ENCODE measurements at regions not wholly inside any gene's neighbourhood (a gene's known extent, or its start where the extent isn't known, plus 50 kb on each side); places are given as distances from the start of the nearest gene placed in this dataset.

- no peak overlapping the region for H3K4me3 ChIP-seq
- H3K9ac ChIP-seq (ENCODE audit: insufficient read depth in 1 of 2, low read length in 2 of 2), result no peak overlapping the region
- no peaks in the 10 kb centered on the region for H3K27me3 ChIP-seq (ENCODE audit: control insufficient read depth in 3 of 3, insufficient read depth in 3 of 3, low read length in 2 of 3)
- no peaks in the 10 kb centered on the region for H3K4me1 ChIP-seq (ENCODE audit: control insufficient read depth in 5 of 5, insufficient read depth in 5 of 5, low read length in 5 of 5)
- ATAC-seq (ENCODE audit: insufficient read depth, low FRiP score) (no peak), DNase-seq (no peak)
- WGBS, 2 donors, result 88 to 95% methylated on average over 2 of the region's 2 CpGs
- peaks cover 0 to 6% (median 0%) of the 10 kb centered on the region in 4 donors for H3K9me3 ChIP-seq (ENCODE audit: control insufficient read depth in 4 of 4, insufficient read depth in 3 of 4, low read length in 3 of 4)
- no peaks in the 10 kb centered on the region for H3K36me3 ChIP-seq (ENCODE audit: control insufficient read depth in 4 of 4, insufficient read depth in 4 of 4, low read length in 4 of 4)
- H3K27ac ChIP-seq (ENCODE audit: low read depth in 1 of 2, low read length in 1 of 2), result no peak overlapping the region
- TF ChIP-seq, protein P1, sequence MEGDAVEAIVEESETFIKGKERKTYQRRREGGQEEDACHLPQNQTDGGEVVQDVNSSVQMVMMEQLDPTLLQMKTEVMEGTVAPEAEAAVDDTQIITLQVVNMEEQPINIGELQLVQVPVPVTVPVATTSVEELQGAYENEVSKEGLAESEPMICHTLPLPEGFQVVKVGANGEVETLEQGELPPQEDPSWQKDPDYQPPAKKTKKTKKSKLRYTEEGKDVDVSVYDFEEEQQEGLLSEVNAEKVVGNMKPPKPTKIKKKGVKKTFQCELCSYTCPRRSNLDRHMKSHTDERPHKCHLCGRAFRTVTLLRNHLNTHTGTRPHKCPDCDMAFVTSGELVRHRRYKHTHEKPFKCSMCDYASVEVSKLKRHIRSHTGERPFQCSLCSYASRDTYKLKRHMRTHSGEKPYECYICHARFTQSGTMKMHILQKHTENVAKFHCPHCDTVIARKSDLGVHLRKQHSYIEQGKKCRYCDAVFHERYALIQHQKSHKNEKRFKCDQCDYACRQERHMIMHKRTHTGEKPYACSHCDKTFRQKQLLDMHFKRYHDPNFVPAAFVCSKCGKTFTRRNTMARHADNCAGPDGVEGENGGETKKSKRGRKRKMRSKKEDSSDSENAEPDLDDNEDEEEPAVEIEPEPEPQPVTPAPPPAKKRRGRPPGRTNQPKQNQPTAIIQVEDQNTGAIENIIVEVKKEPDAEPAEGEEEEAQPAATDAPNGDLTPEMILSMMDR (IDR thresholded peaks at IDR 0.05; ENCODE audit: control extremely low read depth, extremely low read depth), result no peak
Measured at GRCh38 chr6:103396768-103397167, 1463.0 kb downstream of the HACE1 start.

GRCh38 chr6:103379272-103379671 lies 1480.4 kb downstream of the HACE1 start:
- no peak overlapping the region for H3K27ac ChIP-seq (ENCODE audit: low read depth in 1 of 2, low read length in 1 of 2)
- ATAC-seq (ENCODE audit: insufficient read depth, low FRiP score), result no peak
- H3K27me3 ChIP-seq (ENCODE audit: control insufficient read depth in 3 of 3, insufficient read depth in 3 of 3, low read length in 2 of 3), result peaks cover 0 to 2% (median 0%) of the 10 kb centered on the region in 3 donors
- WGBS, 2 donors, result 68 to 78% methylated on average over 2 of the region's 2 CpGs
- DNase-seq, result no peak
- no peaks in the 10 kb centered on the region for H3K36me3 ChIP-seq (ENCODE audit: control insufficient read depth in 4 of 4, insufficient read depth in 4 of 4, low read length in 4 of 4)
- no peak overlapping the region for H3K4me3 ChIP-seq
- no peaks in the 10 kb centered on the region for H3K9me3 ChIP-seq (ENCODE audit: control insufficient read depth in 4 of 4, insufficient read depth in 3 of 4, low read length in 3 of 4)
- no peak overlapping the region for H3K9ac ChIP-seq (ENCODE audit: insufficient read depth in 1 of 2, low read length in 2 of 2)
- H3K4me1 ChIP-seq (ENCODE audit: control insufficient read depth in 5 of 5, insufficient read depth in 5 of 5, low read length in 5 of 5), result no peaks in the 10 kb centered on the region
- TF ChIP-seq, protein P1 (IDR thresholded peaks at IDR 0.05; ENCODE audit: control extremely low read depth, extremely low read depth), result no peak

DNA sequence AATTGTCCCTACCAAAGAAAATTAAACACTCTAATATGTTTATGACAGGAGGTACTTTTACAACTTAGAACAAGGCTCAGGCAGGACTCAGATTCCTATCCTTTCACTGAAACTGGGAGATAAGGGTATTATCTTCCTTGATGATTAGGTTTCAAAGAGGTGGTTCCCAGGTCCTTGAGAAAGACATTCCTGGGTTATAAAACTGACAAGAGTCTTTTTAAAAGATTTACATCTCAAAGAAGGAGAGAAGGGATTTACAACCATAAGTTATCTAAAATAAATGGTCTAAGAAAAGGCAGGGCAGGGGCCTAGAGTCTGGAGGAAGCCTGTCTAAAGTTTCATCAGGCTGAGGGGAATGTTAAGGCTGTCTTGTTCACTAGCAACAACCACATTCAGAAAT lies 1492.5 kb downstream of the HACE1 start:
- ATAC-seq (ENCODE audit: insufficient read depth, low FRiP score) (no peak), DNase-seq (no peak)
- TF ChIP-seq, protein P1 (IDR thresholded peaks at IDR 0.05; ENCODE audit: control extremely low read depth, extremely low read depth), result no peak
- H3K4me3 ChIP-seq, result no peak overlapping the region
- no peaks in the 10 kb centered on the region for H3K4me1 ChIP-seq (ENCODE audit: control insufficient read depth in 5 of 5, insufficient read depth in 5 of 5, low read length in 5 of 5)
- H3K9ac ChIP-seq (ENCODE audit: insufficient read depth in 1 of 2, low read length in 2 of 2), result no peak overlapping the region
- no peaks in the 10 kb centered on the region for H3K27me3 ChIP-seq (ENCODE audit: control insufficient read depth in 3 of 3, insufficient read depth in 3 of 3, low read length in 2 of 3)
- H3K36me3 ChIP-seq (ENCODE audit: control insufficient read depth in 4 of 4, insufficient read depth in 4 of 4, low read length in 4 of 4), result no peaks in the 10 kb centered on the region
- H3K9me3 ChIP-seq (ENCODE audit: control insufficient read depth in 4 of 4, insufficient read depth in 3 of 4, low read length in 3 of 4), result peaks cover 0 to 3% (median 0%) of the 10 kb centered on the region in 4 donors
- H3K27ac ChIP-seq (ENCODE audit: low read depth in 1 of 2, low read length in 1 of 2), result no peak overlapping the region

DNA sequence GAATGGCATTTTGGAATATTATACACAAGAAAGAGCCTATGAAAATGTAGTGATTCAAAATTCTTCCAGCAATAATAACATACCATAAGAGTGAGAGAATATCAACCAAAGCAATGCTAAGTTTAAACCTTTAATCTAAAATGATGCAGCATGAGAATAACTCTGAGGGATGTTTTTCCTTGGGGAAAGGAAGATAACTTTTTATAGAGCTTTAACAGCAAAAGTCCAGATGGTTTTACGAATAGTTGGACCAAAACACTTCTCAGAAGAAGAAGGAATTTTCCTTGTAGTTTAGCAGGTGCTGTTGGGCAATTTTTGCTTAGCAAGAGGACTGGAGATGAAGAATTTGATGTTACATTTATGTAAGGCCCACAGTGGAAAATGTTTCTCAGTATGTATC lies 1503.2 kb downstream of the HACE1 start:
- H3K4me1 ChIP-seq (ENCODE audit: control insufficient read depth in 5 of 5, insufficient read depth in 5 of 5, low read length in 5 of 5), result no peaks in the 10 kb centered on the region
- no peak overlapping the region for H3K27ac ChIP-seq (ENCODE audit: low read depth in 1 of 2, low read length in 1 of 2)
- no peak overlapping the region for H3K4me3 ChIP-seq
- H3K36me3 ChIP-seq (ENCODE audit: control insufficient read depth in 4 of 4, insufficient read depth in 4 of 4, low read length in 4 of 4), result no peaks in the 10 kb centered on the region
- 60 to 83% methylated on average over 1 of the region's 1 CpG for WGBS, 2 donors
- H3K9ac ChIP-seq (ENCODE audit: insufficient read depth in 1 of 2, low read length in 2 of 2), result no peak overlapping the region
- peaks cover 0 to 2% (median 0%) of the 10 kb centered on the region in 4 donors for H3K9me3 ChIP-seq (ENCODE audit: control insufficient read depth in 4 of 4, insufficient read depth in 3 of 4, low read length in 3 of 4)
- DNase-seq (no peak), ATAC-seq (ENCODE audit: insufficient read depth, low FRiP score) (no peak)
- no peaks in the 10 kb centered on the region for H3K27me3 ChIP-seq (ENCODE audit: control insufficient read depth in 3 of 3, insufficient read depth in 3 of 3, low read length in 2 of 3)
- TF ChIP-seq, protein P1 (IDR thresholded peaks at IDR 0.05; ENCODE audit: control extremely low read depth, extremely low read depth), result no peak
